B cell (primary cell): ENCODE measurements at regions not wholly inside any gene's neighbourhood (a gene's known extent, or its start where the extent isn't known, plus 50 kb on each side); places are given as distances from the start of the nearest gene placed in this dataset.
"Not testable (repeated sequence)": the region's sequence is repeated elsewhere in the genome, so short reads cannot be mapped to it uniquely, and the experiment has no call there.

Source experiments
- ATAC-seq: fragments of 200-7000 bp; cut with Tn5 transposase; one replicate; pipeline ENCODE4 v1.10.0; 2021; ENCODE audit warnings: low read depth, mild to moderate bottlenecking, moderate number of reproducible peaks, moderate library complexity
- CTCF ChIA-PET: fragments of 350-600 bp; sonication (Branson Sonifier 250); formaldehyde crosslinking; loops from one replicate; lab custom pipeline; 2021; ENCODE audit warnings: antibody characterized with exemption, inconsistent platforms; lab: Charles Lee
- POLR2A ChIA-PET: fragments of 350-600 bp; sonication (Branson Sonifier 250); formaldehyde crosslinking; loops from one replicate; lab custom pipeline; 2021; ENCODE audit warnings: antibody characterized with exemption; lab: Charles Lee
- DNase-seq: peaks from one replicate; pipeline ENCODE4 v3.0.0; 2013
- H2AFZ ChIP-seq: 2 replicates; pipeline ENCODE4 v1.6.1; 2012; ENCODE audit warnings: mild to moderate bottlenecking, low read depth, low read length; ENCODE audit not compliant: insufficient read depth, poor library complexity, severe bottlenecking
- H3K27ac ChIP-seq, 2 donors: 1 replicate in 1 of 2; 2 replicates in 1 of 2; pipeline ENCODE4 v1.5.1; 2012 to 2013; ENCODE audit warnings: low read length in 2 of 2, mild to moderate bottlenecking in 2 of 2, moderate library complexity in 1 of 2
- H3K27me3 ChIP-seq, 4 experiments: fragments of 200-600 bp in 1 of 4; sonication (generic) in 1 of 4; replicated peaks in 1 of 4; 1 replicate in 2 of 4; 2 replicates in 2 of 4; pipeline versions ENCODE4 v1.6.1 to v1.7.0; 2013 to 2016; ENCODE audit warnings: low read length in 3 of 4, mild to moderate bottlenecking in 2 of 4, mixed read lengths in 1 of 4, moderate library complexity in 1 of 4; ENCODE audit not compliant: insufficient read depth in 4 of 4, control insufficient read depth in 3 of 4; ENCODE audit errors: control extremely low read depth in 1 of 4
- H3K36me3 ChIP-seq, 2 experiments: replicated peaks in 1 of 2; 1 replicate in 1 of 2; 2 replicates in 1 of 2; pipeline versions ENCODE4 v1.6.1 to v1.7.1; 2013; ENCODE audit warnings: low read length in 1 of 2; ENCODE audit not compliant: insufficient read depth in 2 of 2, control insufficient read depth in 1 of 2; ENCODE audit errors: control extremely low read depth in 1 of 2, extremely low read depth in 1 of 2
- H3K4me1 ChIP-seq, 2 donors: fragments of 200-600 bp in 1 of 2; sonication (generic) in 1 of 2; 1 replicate in 1 of 2; 2 replicates in 1 of 2; pipeline versions ENCODE4 v1.5.1 to v1.6.1; 2013 to 2017; ENCODE audit warnings: low read length in 2 of 2; ENCODE audit not compliant: control insufficient read depth in 2 of 2, insufficient read depth in 2 of 2
- H3K4me2 ChIP-seq: replicated peaks from 2 replicates; pipeline ENCODE3; 2012; ENCODE audit warnings: mild to moderate bottlenecking, low read depth, low read length; ENCODE audit not compliant: poor library complexity, severe bottlenecking
- H3K4me3 ChIP-seq, 5 experiments: fragments of 200-600 bp in 1 of 5; sonication (generic) in 1 of 5; 1 replicate in 3 of 5; 2 replicates in 2 of 5; pipeline versions ENCODE4 v1.5.1 to v1.7.0; 2011 to 2016; ENCODE audit warnings: low read length in 4 of 5, mild to moderate bottlenecking in 4 of 5, low read depth in 2 of 5, control low read depth in 1 of 5, moderate library complexity in 1 of 5; ENCODE audit not compliant: insufficient read depth in 1 of 5; ENCODE audit errors: control extremely low read depth in 1 of 5, extremely low read depth in 1 of 5
- H3K79me2 ChIP-seq: fragments of 200-600 bp; sonication (generic); one replicate; pipeline ENCODE4 v1.6.0; 2016; ENCODE audit warnings: low read length; ENCODE audit not compliant: control insufficient read depth, insufficient read depth
- H3K9ac ChIP-seq: fragments of 200-600 bp; sonication (generic); 2 replicates; pipeline ENCODE4 v1.6.1; 2017; ENCODE audit warnings: mild to moderate bottlenecking, low read length, moderate library complexity
- H3K9me3 ChIP-seq, 3 donors: one replicate each; pipeline versions ENCODE4 v1.6.1 to v1.7.1; 2013; ENCODE audit warnings: low read length in 2 of 3; ENCODE audit not compliant: control insufficient read depth in 2 of 3, insufficient read depth in 1 of 3; ENCODE audit errors: control extremely low read depth in 1 of 3
- H4K20me1 ChIP-seq: 2 replicates; pipeline ENCODE4 v1.6.0; 2012; ENCODE audit warnings: mild to moderate bottlenecking, low read length; ENCODE audit not compliant: insufficient read depth, control insufficient read depth, poor library complexity, severe bottlenecking
- H3K27ac Mint-ChIP-seq: one replicate; pipeline ENCODE4 v1.8.0; 2021; ENCODE audit warnings: mixed read lengths
- H3K27me3 Mint-ChIP-seq: one replicate; pipeline ENCODE4 v1.8.0; 2021; ENCODE audit warnings: mixed read lengths
- H3K4me1 Mint-ChIP-seq: one replicate; pipeline ENCODE4 v1.8.0; 2021; ENCODE audit warnings: mixed read lengths
- H3K4me3 Mint-ChIP-seq: one replicate; pipeline ENCODE4 v1.8.0; 2021; ENCODE audit warnings: mixed read lengths
- H3K9me3 Mint-ChIP-seq: one replicate; pipeline ENCODE4 v1.8.0; 2022; ENCODE audit warnings: mixed read lengths; ENCODE audit not compliant: insufficient read depth
- EZH2 ChIP-seq: IDR thresholded peaks from 2 replicates; pipeline ENCODE4 v1.6.1; 2012; ENCODE audit warnings: borderline replicate concordance, low read depth, mild to moderate bottlenecking, moderate library complexity, low read length; ENCODE audit not compliant: insufficient read depth, poor library complexity, severe bottlenecking
- WGBS: methylation state at CpG from one replicate; pipeline ENCODE4 v1.1.5; 2013; ENCODE audit warnings: missing lambda C conversion rate; ENCODE audit not compliant: insufficient coverage; 5-methylcytosine and 5-hydroxymethylcytosine counted together
- intact Hi-C: fragments of 100-400 bp; cut with micrococcal nuclease; formaldehyde crosslinking; loops from one replicate; pipeline ENCODE4 v1.10.0; 2022
- TF ChIP-seq, protein P1 (sequence below): fragments of 200-600 bp; IDR thresholded peaks from one replicate; pipeline ENCODE4 v1.8.0; 2022; ENCODE audit warnings: antibody characterized with exemption, mild to moderate bottlenecking

GRCh38 chr2:131835022-131835421 is 307.3 kb downstream of the CCDC74A start:
- H3K4me3 Mint-ChIP-seq, H3K4me1 Mint-ChIP-seq, H3K36me3 ChIP-seq, H3K79me2 ChIP-seq, H3K9ac ChIP-seq, H3K4me1 ChIP-seq, H3K4me2 ChIP-seq, H2AFZ ChIP-seq, H4K20me1 ChIP-seq, ATAC-seq, H3K27ac Mint-ChIP-seq, CTCF ChIA-PET, H3K9me3 ChIP-seq, DNase-seq, H3K4me3 ChIP-seq, POLR2A ChIA-PET, H3K27me3 ChIP-seq, H3K9me3 Mint-ChIP-seq, intact Hi-C loops, H3K27ac ChIP-seq: not testable (repeated sequence)
- whole genome bisulfite sequencing, result 91% methylated on average over 9 of the region's 9 CpGs
- H3K27me3 Mint-ChIP-seq, result peaks cover 18% of the 10 kb centered on the region

- WGBS, result 86% methylated on average over 20 of the region's 24 CpGs
- H3K4me1 Mint-ChIP-seq, result no peaks in the 10 kb centered on the region
These were observed 308.0 kb downstream of the CCDC74A start for GRCh38 chr2:131835621-131836091.

GRCh38 chr2:131836116-131836515 is 308.4 kb downstream of the CCDC74A start:
- H4K20me1 ChIP-seq, H2AFZ ChIP-seq, H3K9me3 Mint-ChIP-seq, intact Hi-C loops, H3K4me1 ChIP-seq, H3K4me1 Mint-ChIP-seq, H3K4me3 ChIP-seq, H3K27me3 ChIP-seq, H3K79me2 ChIP-seq, H3K9me3 ChIP-seq, H3K27ac Mint-ChIP-seq, H3K4me3 Mint-ChIP-seq, H3K4me2 ChIP-seq, ATAC-seq, H3K36me3 ChIP-seq, H3K9ac ChIP-seq, CTCF ChIA-PET, DNase-seq, H3K27ac ChIP-seq, POLR2A ChIA-PET: not testable (repeated sequence)
- WGBS, result 84% methylated on average over 9 of the region's 11 CpGs
- peaks cover 18% of the 10 kb centered on the region for H3K27me3 Mint-ChIP-seq

More at GRCh38 chr2:131835621-131836091, 308.0 kb downstream of the CCDC74A start:
- H3K27ac Mint-ChIP-seq, result no peak overlapping the region
- TF ChIP-seq, protein P1, sequence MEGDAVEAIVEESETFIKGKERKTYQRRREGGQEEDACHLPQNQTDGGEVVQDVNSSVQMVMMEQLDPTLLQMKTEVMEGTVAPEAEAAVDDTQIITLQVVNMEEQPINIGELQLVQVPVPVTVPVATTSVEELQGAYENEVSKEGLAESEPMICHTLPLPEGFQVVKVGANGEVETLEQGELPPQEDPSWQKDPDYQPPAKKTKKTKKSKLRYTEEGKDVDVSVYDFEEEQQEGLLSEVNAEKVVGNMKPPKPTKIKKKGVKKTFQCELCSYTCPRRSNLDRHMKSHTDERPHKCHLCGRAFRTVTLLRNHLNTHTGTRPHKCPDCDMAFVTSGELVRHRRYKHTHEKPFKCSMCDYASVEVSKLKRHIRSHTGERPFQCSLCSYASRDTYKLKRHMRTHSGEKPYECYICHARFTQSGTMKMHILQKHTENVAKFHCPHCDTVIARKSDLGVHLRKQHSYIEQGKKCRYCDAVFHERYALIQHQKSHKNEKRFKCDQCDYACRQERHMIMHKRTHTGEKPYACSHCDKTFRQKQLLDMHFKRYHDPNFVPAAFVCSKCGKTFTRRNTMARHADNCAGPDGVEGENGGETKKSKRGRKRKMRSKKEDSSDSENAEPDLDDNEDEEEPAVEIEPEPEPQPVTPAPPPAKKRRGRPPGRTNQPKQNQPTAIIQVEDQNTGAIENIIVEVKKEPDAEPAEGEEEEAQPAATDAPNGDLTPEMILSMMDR, result no peak
- no peak for TF ChIP-seq EZH2
- Histone ChIP-seq H3K4me1 (no peaks in the 10 kb centered on the region), H3K9me3 (peaks cover 0 to 5% (median 0%) of the 10 kb centered on the region in 3 donors), H3K27ac (no peak overlapping the region), H3K79me2 (no peaks in the 10 kb centered on the region), H3K27me3 (no peaks in the 10 kb centered on the region), H3K4me2 (no peak overlapping the region), H4K20me1 (no peaks in the 10 kb centered on the region), H2AFZ (no peak overlapping the region), H3K4me3 (no peak overlapping the region), H3K36me3 (no peaks in the 10 kb centered on the region), H3K9ac (no peak overlapping the region)
- ATAC-seq, result no peak
- intact Hi-C loops, result no loop called here
- H3K4me3 Mint-ChIP-seq, result no peak overlapping the region
- no peaks in the 10 kb centered on the region for H3K9me3 Mint-ChIP-seq
- DNase-seq, result no peak
- ChIA-PET POLR2A (no interaction called here), CTCF (no interaction called here)
- H3K27me3 Mint-ChIP-seq, result peaks cover 18% of the 10 kb centered on the region
